ENCODE measurements at regions not wholly inside any gene's neighbourhood (a gene's known extent, or its start where the extent isn't known, plus 50 kb on each side); places are given as distances from the start of the nearest gene placed in this dataset.

DNA sequence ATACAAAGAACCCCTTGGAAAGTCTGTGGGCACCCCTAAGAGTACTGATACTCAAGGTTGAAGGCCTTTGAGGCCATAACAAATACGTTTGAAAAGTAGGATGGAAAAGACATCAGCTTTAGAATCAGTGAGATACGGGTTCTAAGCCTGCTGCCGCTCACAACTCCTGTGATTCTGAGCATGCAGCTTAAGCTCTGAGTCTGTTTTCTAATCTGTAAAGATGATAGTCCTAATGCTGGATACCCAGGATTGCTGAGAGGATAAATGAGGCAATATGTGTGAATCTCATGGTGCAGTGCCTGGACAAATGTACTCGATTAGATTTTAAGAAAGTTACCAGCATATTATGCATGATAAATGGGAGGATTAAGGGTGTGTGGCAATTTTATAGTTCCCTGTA lies 321.0 kb upstream of the HSF2 start:
- no peak for DNase-seq

DNA sequence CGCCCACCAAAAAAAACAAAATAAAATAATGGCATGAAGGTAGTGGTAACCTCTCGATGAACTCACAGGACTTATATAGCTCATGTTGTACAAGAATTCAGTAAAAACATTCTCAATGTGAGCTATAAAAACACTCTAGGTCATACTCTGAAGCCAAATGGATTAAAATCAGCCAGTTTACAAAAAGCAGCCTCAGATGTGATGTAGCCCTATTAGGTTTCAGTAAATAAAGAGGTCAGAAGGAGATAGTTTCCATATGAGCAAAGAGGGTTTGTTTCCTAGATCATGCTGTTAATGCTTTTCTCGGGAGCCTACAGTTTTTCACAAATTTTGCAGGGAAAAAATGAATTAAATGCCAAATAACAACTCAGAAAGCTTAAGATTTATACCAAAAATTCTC lies 319.5 kb upstream of the HSF2 start:
- DNase-seq, result no peak

GRCh38 chr6:122081921-122082320 lies 317.5 kb upstream of the HSF2 start:
- DNase-seq, result no peak

- no peak for DNase-seq
Measured at GRCh38 chr6:122082370-122082769, 317.1 kb upstream of the HSF2 start.

DNA sequence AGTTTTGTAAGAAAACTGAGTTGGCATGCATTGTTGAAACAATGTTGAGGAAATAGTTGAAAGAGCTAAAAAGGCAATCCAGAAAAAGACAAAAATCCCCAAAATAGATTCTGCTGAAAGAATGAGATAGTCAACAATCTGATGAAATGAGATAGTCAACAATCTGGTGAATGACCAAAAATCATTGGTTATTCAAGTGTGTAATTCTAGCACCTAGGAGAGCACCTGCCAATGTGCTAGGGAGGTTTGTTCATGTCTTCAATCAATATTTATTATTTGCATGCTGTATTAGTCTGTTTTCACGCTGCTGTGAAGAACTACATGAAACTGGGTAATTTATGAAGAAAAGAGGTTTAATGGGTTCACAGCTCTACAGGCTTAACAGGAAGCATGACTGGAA lies 307.1 kb upstream of the HSF2 start:
- no peak for DNase-seq

DNA sequence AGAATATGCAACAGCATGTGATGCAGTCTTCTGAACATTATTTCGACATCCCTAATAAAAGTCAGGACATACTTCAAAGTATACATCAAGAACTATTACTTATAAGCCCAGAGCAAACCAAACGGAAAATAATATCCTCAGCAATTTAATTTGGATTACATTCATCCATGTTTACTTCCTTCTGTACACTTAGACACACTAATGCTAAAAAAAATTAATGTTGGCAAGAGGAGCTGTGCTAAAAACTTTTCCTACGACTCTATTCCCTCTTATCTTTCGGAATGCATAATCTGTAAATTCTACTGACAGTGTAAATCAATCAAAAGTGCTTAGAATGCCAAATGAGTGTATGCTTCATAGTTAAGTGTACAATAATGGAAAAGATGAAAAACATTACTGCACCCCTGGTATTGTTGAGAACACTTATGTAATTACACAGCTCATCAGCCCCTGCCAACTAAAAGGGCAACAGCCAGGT lies 301.2 kb upstream of the HSF2 start:
- DNase-seq, result no peak

GRCh38 chr6:122102026-122102425 lies 297.4 kb upstream of the HSF2 start:
- no peak for DNase-seq

- no peak for DNase-seq
Measured at GRCh38 chr6:122107256-122107852, 292.1 kb upstream of the HSF2 start.

GRCh38 chr6:122109075-122109474 lies 290.4 kb upstream of the HSF2 start:
- DNase-seq, result no peak

DNA sequence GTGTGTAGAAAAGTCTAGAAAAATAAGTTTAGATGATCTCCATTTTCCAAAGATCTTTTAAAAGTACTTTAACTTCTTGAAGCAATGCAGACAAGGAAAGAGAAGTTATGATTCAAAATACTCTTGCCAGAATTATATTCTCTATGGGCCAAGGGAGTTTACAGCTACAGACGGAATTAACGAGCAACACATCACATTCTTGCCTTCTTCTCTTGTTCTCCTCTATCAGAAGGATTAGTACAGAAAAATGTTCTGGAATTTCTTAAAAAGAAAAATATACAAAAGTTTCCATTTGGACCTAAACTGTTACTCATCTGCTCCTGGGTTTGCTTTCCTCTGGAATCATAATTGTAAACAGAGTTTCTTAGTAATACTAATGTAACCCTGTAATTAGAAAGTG lies 284.7 kb upstream of the HSF2 start:
- no peak for DNase-seq

GRCh38 chr6:122116119-122116834 lies 283.2 kb upstream of the HSF2 start:
- no peak for DNase-seq

GRCh38 chr6:122116835-122117627 lies 282.4 kb upstream of the HSF2 start:
- DNase-seq, result no peak

- DNase-seq, result no peak
Measured at GRCh38 chr6:122118945-122119506, 280.4 kb upstream of the HSF2 start.

- DNase-seq, result no peak
Measured at GRCh38 chr6:122122202-122122601, 277.2 kb upstream of the HSF2 start.

- no peak for DNase-seq
Measured at GRCh38 chr6:122122686-122123085, 276.8 kb upstream of the HSF2 start.

DNA sequence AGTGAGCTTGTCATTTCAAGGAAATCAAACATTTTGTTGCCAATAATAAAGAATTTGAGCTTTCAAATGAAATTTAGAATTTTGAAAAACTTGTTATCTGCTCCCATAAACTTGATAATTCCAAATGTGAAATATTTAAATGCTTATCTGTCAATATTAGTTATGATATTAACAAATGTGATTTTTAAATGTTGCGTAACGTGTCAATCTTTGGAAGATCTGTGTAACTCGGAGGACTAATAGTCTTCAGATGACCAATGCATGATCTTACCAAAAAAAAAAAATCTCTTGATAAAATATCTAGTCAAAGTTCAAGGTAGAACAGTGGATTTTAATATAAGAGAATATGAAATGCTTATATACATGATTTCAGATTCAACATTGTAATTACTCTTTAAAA lies 274.5 kb upstream of the HSF2 start:
- no peak for DNase-seq

DNA sequence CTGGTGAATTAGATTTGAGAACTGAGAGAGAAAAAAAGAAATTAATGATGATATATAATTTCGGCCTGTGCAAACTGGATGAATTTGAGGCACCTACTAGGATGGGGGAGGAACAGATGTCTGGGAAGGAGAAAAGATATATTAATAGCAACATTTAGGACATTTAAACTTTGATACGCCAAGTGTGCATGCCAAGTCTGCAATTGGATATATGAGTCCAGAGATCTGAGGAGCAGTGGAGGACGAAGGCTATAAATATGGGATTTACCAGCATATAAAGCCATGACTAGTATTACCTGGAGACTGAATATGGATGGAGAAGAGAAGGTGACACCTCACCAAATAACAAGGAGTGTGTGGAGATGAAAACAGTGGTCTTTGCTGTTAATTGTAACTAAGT lies 272.6 kb upstream of the HSF2 start:
- DNase-seq, result no peak

- DNase-seq, result no peak
Measured at GRCh38 chr6:122128445-122128844, 271.0 kb upstream of the HSF2 start.

DNA sequence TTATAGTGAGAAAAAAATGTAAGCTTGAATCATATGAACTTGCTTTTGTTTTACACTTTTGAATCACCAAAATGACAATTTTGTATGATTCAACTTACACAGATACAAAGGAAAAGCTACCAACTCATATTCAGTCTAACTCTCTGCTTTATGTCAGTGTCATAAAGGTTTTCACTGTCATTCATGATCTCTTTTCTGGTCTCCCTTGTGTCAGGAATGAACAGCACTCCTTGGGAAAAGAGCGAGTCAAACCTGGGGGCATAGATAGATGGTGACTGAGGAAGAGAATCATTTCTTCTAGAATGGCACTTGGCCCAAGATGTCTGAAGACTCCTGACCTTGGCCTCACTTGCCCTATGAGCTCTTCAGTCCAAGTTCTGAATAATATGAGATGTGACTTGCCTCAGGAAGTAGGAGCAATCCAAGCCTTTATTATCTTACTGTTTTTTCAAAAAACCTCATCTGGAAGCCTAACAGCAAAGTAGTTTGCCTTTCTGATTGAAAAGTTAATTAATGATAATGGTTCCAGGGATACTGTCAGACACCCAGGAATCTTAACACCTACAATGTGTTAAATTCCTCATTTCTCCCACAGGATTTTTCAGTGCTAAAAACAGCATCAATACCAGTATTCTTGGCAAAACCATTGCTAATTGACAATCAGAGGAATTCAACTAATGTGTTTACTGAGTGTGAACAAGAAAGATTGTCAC lies 270.0 kb upstream of the HSF2 start:
- DNase-seq, result no peak

DNA sequence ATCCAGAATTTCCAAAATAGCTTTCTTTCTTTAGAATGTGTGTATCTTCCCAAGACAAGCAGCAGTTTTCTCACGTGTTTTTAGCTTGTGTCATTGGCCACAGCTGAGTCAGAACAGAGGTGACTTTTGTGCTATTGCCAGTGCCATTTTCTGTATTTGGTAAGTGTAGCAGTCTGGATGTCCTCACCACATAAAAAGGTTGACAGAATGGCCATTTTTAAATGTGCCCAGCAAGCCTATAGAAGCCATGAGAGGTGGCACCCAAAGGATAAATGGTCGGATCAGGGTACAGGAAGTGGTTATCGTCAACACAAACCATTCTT lies 269.5 kb upstream of the HSF2 start:
- no peak for DNase-seq

DNA sequence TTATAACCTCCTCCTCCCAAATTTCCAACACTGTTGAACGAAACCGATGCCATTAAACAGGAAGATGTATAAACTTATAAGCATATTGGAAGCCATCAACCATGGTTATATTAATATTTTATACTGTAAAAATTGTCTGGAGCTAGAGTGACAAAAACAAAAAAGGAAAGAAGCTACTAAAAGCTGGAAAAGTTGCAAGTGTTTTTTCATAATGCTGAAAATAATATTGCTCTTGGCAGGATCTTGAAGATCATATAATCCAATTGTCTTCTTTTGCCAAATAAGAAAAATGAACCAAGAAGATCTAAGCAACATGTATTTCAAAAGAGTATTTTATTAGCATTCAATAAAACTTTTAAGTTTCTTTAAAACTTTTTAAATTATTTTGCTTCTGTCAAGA lies 268.9 kb upstream of the HSF2 start:
- DNase-seq, result no peak

DNA sequence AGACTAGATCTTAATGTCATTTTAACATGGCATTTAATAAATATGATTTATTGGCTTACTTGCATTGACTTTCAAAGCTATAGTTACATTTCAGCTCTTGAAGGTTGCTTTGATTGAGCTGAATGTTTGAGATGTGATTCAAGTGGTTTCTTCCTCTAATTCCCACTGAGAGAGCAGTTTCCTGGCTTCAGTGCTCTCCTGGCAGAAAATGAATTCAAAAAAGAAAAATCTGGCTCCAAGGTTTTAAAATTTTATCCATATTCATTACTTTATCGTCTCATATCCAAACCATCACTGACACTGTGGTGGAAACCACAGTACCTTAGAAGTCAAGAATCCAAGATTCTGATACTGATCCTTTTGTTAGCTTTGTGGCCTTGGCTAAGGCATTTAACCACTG lies 263.1 kb upstream of the HSF2 start:
- DNase-seq, result no peak

DNA sequence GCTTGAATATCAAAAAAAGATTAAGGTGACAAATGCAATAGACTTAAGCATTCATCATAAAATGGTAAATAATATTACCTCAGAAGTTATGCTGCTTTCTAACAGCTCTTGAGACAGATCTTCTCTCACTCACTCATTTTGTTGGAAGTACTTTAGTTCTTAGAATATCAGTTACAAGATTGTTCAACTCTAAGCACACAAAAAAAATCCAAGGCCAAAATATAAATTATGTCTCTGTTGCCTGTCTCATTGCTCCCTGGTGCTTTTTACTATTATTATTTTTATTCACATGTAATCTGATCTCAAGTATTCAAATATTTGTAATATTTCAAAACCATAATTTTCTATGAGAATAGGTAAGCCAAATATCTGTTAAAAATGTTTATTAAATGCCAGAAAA lies 259.4 kb upstream of the HSF2 start:
- DNase-seq, result no peak
